ENCODE measurements at regions not wholly inside any gene's neighbourhood (a gene's known extent, or its start where the extent isn't known, plus 50 kb on each side); places are given as distances from the start of the nearest gene placed in this dataset.

- no peaks in the 10 kb centered on the region for H3K4me1 ChIP-seq (ENCODE audit: control insufficient read depth in 5 of 5, insufficient read depth in 5 of 5, low read length in 5 of 5)
- H3K27me3 ChIP-seq (ENCODE audit: control insufficient read depth in 3 of 3, insufficient read depth in 3 of 3, low read length in 2 of 3): no peaks in the 10 kb centered on the region
- no peak overlapping the region for H3K4me3 ChIP-seq
- no peak overlapping the region for H3K9ac ChIP-seq (ENCODE audit: insufficient read depth in 1 of 2, low read length in 2 of 2)
- WGBS, 2 donors: 93 to 98% methylated on average over 2 of the region's 2 CpGs
- no peaks in the 10 kb centered on the region for H3K36me3 ChIP-seq (ENCODE audit: control insufficient read depth in 4 of 4, insufficient read depth in 4 of 4, low read length in 4 of 4)
- no peak for DNase-seq
- peaks cover 0 to 1% (median 0%) of the 10 kb centered on the region in 4 donors for H3K9me3 ChIP-seq (ENCODE audit: control insufficient read depth in 4 of 4, insufficient read depth in 3 of 4, low read length in 3 of 4)
- ATAC-seq (ENCODE audit: insufficient read depth, low FRiP score): no peak
- no peak for TF ChIP-seq CTCF (IDR thresholded peaks at IDR 0.05; ENCODE audit: control extremely low read depth, extremely low read depth)
- H3K27ac ChIP-seq (ENCODE audit: low read depth in 1 of 2, low read length in 1 of 2): no peak overlapping the region
Measured at GRCh38 chr4:100796332-100796731, 278.5 kb upstream of the EMCN start.

GRCh38 chr4:100795581-100795980 is 277.8 kb upstream of the EMCN start:
- no peaks in the 10 kb centered on the region for H3K4me1 ChIP-seq (ENCODE audit: control insufficient read depth in 5 of 5, insufficient read depth in 5 of 5, low read length in 5 of 5)
- H3K27ac ChIP-seq (ENCODE audit: low read depth in 1 of 2, low read length in 1 of 2): no peak overlapping the region
- H3K4me3 ChIP-seq: no peak overlapping the region
- 84 to 100% methylated on average over 1 of the region's 1 CpG for WGBS, 2 donors
- no peaks in the 10 kb centered on the region for H3K36me3 ChIP-seq (ENCODE audit: control insufficient read depth in 4 of 4, insufficient read depth in 4 of 4, low read length in 4 of 4)
- DNase-seq (no peak), ATAC-seq (ENCODE audit: insufficient read depth, low FRiP score) (no peak)
- no peak overlapping the region for H3K9ac ChIP-seq (ENCODE audit: insufficient read depth in 1 of 2, low read length in 2 of 2)
- H3K9me3 ChIP-seq (ENCODE audit: control insufficient read depth in 4 of 4, insufficient read depth in 3 of 4, low read length in 3 of 4): peaks cover 0 to 1% (median 0%) of the 10 kb centered on the region in 4 donors
- TF ChIP-seq CTCF (IDR thresholded peaks at IDR 0.05; ENCODE audit: control extremely low read depth, extremely low read depth): no peak
- no peaks in the 10 kb centered on the region for H3K27me3 ChIP-seq (ENCODE audit: control insufficient read depth in 3 of 3, insufficient read depth in 3 of 3, low read length in 2 of 3)

- DNase-seq (peak in 1 of 3 donors; percentile 2), ATAC-seq (ENCODE audit: insufficient read depth, low FRiP score) (no peak)
- Histone ChIP-seq H3K9ac (ENCODE audit: insufficient read depth in 1 of 2, low read length in 2 of 2) (no peak overlapping the region), H3K4me1 (ENCODE audit: control insufficient read depth in 5 of 5, insufficient read depth in 5 of 5, low read length in 5 of 5) (peaks cover 0 to 2% (median 0%) of the 10 kb centered on the region in 5 donors), H3K4me3 (no peak overlapping the region), H3K36me3 (ENCODE audit: control insufficient read depth in 4 of 4, insufficient read depth in 4 of 4, low read length in 4 of 4) (no peaks in the 10 kb centered on the region), H3K27ac (ENCODE audit: low read depth in 1 of 2, low read length in 1 of 2) (no peak overlapping the region), H3K27me3 (ENCODE audit: control insufficient read depth in 3 of 3, insufficient read depth in 3 of 3, low read length in 2 of 3) (no peaks in the 10 kb centered on the region), H3K9me3 (ENCODE audit: control insufficient read depth in 4 of 4, insufficient read depth in 3 of 4, low read length in 3 of 4) (no peaks in the 10 kb centered on the region)
- no peak for TF ChIP-seq CTCF (IDR thresholded peaks at IDR 0.05; ENCODE audit: control extremely low read depth, extremely low read depth)
- WGBS, 2 donors: 76 to 84% methylated on average over 9 of the region's 9 CpGs
Measured at GRCh38 chr4:100790836-100791615, 273.2 kb upstream of the EMCN start.

- Histone ChIP-seq H3K4me1 (ENCODE audit: control insufficient read depth in 5 of 5, insufficient read depth in 5 of 5, low read length in 5 of 5) (peaks cover 0 to 2% (median 0%) of the 10 kb centered on the region in 5 donors), H3K4me3 (no peak overlapping the region), H3K9me3 (ENCODE audit: control insufficient read depth in 4 of 4, insufficient read depth in 3 of 4, low read length in 3 of 4) (no peaks in the 10 kb centered on the region), H3K27ac (ENCODE audit: low read depth in 1 of 2, low read length in 1 of 2) (no peak overlapping the region), H3K36me3 (ENCODE audit: control insufficient read depth in 4 of 4, insufficient read depth in 4 of 4, low read length in 4 of 4) (no peaks in the 10 kb centered on the region), H3K9ac (ENCODE audit: insufficient read depth in 1 of 2, low read length in 2 of 2) (no peak overlapping the region), H3K27me3 (ENCODE audit: control insufficient read depth in 3 of 3, insufficient read depth in 3 of 3, low read length in 2 of 3) (no peaks in the 10 kb centered on the region)
- ATAC-seq (ENCODE audit: insufficient read depth, low FRiP score): no peak
- DNase-seq: no peak
- no peak for TF ChIP-seq CTCF (IDR thresholded peaks at IDR 0.05; ENCODE audit: control extremely low read depth, extremely low read depth)
Measured at GRCh38 chr4:100789991-100790390, 272.2 kb upstream of the EMCN start.

Measured in lung (tissue), 11 donors.